ENCODE measurements at regions not wholly inside any gene's neighbourhood (a gene's known extent, or its start where the extent isn't known, plus 50 kb on each side); places are given as distances from the start of the nearest gene placed in this dataset.

DNA sequence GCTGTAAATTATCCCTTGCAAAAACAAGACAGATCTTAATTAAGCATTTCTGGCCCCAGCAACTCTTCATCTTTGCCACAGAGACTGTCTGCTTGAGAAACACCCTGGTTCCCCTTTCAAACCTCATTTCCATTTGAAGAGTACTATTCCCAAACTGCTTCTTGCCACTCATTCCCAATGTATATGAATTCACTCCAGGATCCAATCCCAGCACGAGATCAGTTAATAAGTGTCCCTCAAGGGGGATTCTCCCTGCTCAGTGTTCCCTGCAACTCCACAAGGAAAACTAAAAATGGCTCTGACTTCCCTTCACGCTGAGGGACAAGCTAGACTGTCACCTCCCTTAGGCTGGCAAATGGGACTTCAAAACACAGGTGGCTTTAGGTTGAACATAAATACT lies 173.2 kb downstream of the SIPA1L2 start:
- H3K79me2 ChIP-seq (ENCODE audit: insufficient read depth, low read length): no peaks in the 10 kb centered on the region
- no peak overlapping the region for H3K14ac ChIP-seq (ENCODE audit: insufficient read depth, low read length)
- H3K23me2 ChIP-seq (ENCODE audit: insufficient read length, low read depth, low read length, poor library complexity, severe bottlenecking): no peaks in the 10 kb centered on the region
- H2BK5ac ChIP-seq (ENCODE audit: insufficient read length, low read length): no peak overlapping the region
- H2BK120ac ChIP-seq (ENCODE audit: low read depth, low read length, poor library complexity, severe bottlenecking): no peak overlapping the region
- no peak overlapping the region for H3T11ph ChIP-seq (ENCODE audit: low read length)
- Mint-ChIP-seq H3K4me3 (no peak overlapping the region; a peak in 1 of 5 replicates), H3K9me3 (no peaks in the 10 kb centered on the region), H3K27me3 (ENCODE audit: low read depth) (peaks cover 2% of the 10 kb centered on the region; the same call in 1 of the 2 replicates), H3K27ac (peak overlapping the region in 1 of 3 experiments; percentile 52; a peak in 2 of 7 replicates), H3K4me1 (peaks cover 42 to 43% of the 10 kb centered on the region in 2 experiments), H3K36me3 (ENCODE audit: insufficient read depth in 1 of 3, low read depth in 3 of 3) (peaks cover 0 to 6% (median 0%) of the 10 kb centered on the region in 3 experiments; a peak in 1 of 7 replicates)
- no peaks in the 10 kb centered on the region for H3K79me1 ChIP-seq (ENCODE audit: insufficient read depth, low read depth, low read length, poor library complexity, severe bottlenecking)
- H3K4me1 ChIP-seq (ENCODE audit: insufficient read depth, low read length): peaks cover 12% of the 10 kb centered on the region
- no peak overlapping the region for H3K23ac ChIP-seq (ENCODE audit: insufficient read length, low read depth, low read length)
- no peak overlapping the region for H2AFZ ChIP-seq (ENCODE audit: low read length)
- no peak overlapping the region for H2BK12ac ChIP-seq (ENCODE audit: insufficient read length, low read depth, low read length)
- TF ChIP-seq, protein P1, sequence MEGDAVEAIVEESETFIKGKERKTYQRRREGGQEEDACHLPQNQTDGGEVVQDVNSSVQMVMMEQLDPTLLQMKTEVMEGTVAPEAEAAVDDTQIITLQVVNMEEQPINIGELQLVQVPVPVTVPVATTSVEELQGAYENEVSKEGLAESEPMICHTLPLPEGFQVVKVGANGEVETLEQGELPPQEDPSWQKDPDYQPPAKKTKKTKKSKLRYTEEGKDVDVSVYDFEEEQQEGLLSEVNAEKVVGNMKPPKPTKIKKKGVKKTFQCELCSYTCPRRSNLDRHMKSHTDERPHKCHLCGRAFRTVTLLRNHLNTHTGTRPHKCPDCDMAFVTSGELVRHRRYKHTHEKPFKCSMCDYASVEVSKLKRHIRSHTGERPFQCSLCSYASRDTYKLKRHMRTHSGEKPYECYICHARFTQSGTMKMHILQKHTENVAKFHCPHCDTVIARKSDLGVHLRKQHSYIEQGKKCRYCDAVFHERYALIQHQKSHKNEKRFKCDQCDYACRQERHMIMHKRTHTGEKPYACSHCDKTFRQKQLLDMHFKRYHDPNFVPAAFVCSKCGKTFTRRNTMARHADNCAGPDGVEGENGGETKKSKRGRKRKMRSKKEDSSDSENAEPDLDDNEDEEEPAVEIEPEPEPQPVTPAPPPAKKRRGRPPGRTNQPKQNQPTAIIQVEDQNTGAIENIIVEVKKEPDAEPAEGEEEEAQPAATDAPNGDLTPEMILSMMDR (conservative IDR thresholded peaks at IDR 0.05): no peak
- H3K27ac ChIP-seq (ENCODE audit: insufficient read length, low read depth, low read length): no peak overlapping the region
- no peak overlapping the region for H3K4ac ChIP-seq (ENCODE audit: low read depth, low read length)
- no peaks in the 10 kb centered on the region for H3K9me3 ChIP-seq (ENCODE audit: control insufficient read depth, low read depth, low read length)
- no peak overlapping the region for H3K9ac ChIP-seq (ENCODE audit: extremely low read depth, insufficient read length, low read length)
- no CpG with 5 or more reads among the region's 2 CpGs for WGBS (ENCODE audit: extremely low coverage, insufficient read length, low lambda C conversion rate)
- H3K18ac ChIP-seq (ENCODE audit: insufficient read length, low read depth, low read length): no peak overlapping the region
- no peak overlapping the region for H4K8ac ChIP-seq (replicated peaks; ENCODE audit: insufficient read length, low read depth, low read length)
- DNase-seq: no peak
- no peak overlapping the region for H4K5ac ChIP-seq (ENCODE audit: insufficient read length, low read depth, low read length)
- no peak overlapping the region for H3K56ac ChIP-seq (ENCODE audit: insufficient read length, low read depth, low read length)
- no peak overlapping the region for H4K91ac ChIP-seq (ENCODE audit: insufficient read length, low read depth, low read length)
- no peak overlapping the region for H2AK5ac ChIP-seq (ENCODE audit: insufficient read length, low read length)
- H2BK20ac ChIP-seq (ENCODE audit: low read depth, low read length, poor library complexity, severe bottlenecking): no peak overlapping the region
- H4K20me1 ChIP-seq (ENCODE audit: control insufficient read depth, insufficient read depth, insufficient read length): no peaks in the 10 kb centered on the region
- no peak overlapping the region for H3K4me2 ChIP-seq (ENCODE audit: insufficient read depth, insufficient read length, low read length)
- H3K27me3 ChIP-seq (ENCODE audit: insufficient read depth, low read length): no peaks in the 10 kb centered on the region
- no peak overlapping the region for H2BK15ac ChIP-seq (ENCODE audit: low read depth, low read length)
